A172 (cell line): ENCODE measurements at regions not wholly inside any gene's neighbourhood (a gene's known extent, or its start where the extent isn't known, plus 50 kb on each side); places are given as distances from the start of the nearest gene placed in this dataset.
"Not testable (repeated sequence)": the region's sequence is repeated elsewhere in the genome, so short reads cannot be mapped to it uniquely, and the experiment has no call there.

Experiments used
- DNase-seq: peaks from one replicate; pipeline ENCODE4 v3.0.0-alpha.2; 2015; ENCODE audit warnings: low spot score

- DNase-seq = no peak
These were observed 112.3 kb upstream of the CST7 start for GRCh38 chr20:24836661-24837299.

- DNase-seq = peak; percentile 71
These were observed 111.2 kb upstream of the CST7 start for GRCh38 chr20:24837781-24838450.

- DNase-seq = peak; percentile 41
These were observed 110.2 kb upstream of the CST7 start for GRCh38 chr20:24838546-24839535.

- no peak for DNase-seq
These were observed 108.9 kb upstream of the CST7 start for GRCh38 chr20:24840121-24840713.

GRCh38 chr20:24842274-24842917, 106.7 kb upstream of the CST7 start:
- DNase-seq = no peak

GRCh38 chr20:24842918-24843715, 106.0 kb upstream of the CST7 start:
- peak; percentile 22 for DNase-seq

- no peak for DNase-seq
These were observed 98.9 kb upstream of the CST7 start for GRCh38 chr20:24850176-24850575.

- DNase-seq = no peak
These were observed 97.6 kb upstream of the CST7 start for GRCh38 chr20:24851346-24852019.

GRCh38 chr20:24853916-24854315, 95.2 kb upstream of the CST7 start:
- no peak for DNase-seq

- no peak for DNase-seq
These were observed 93.2 kb upstream of the CST7 start for GRCh38 chr20:24855848-24856247.

- not testable (repeated sequence) for DNase-seq
These were observed 90.6 kb upstream of the CST7 start for GRCh38 chr20:24858500-24858899.

- no peak for DNase-seq
These were observed 89.5 kb upstream of the CST7 start for GRCh38 chr20:24859539-24859938.

GRCh38 chr20:24862186-24862585, 86.9 kb upstream of the CST7 start:
- DNase-seq = no peak

- no peak for DNase-seq
These were observed 86.5 kb upstream of the CST7 start for GRCh38 chr20:24862606-24863005.

- no peak for DNase-seq
These were observed 85.7 kb upstream of the CST7 start for GRCh38 chr20:24863356-24863755.

GRCh38 chr20:24866008-24866407, 83.1 kb upstream of the CST7 start:
- no peak for DNase-seq

GRCh38 chr20:24866742-24867141, 82.3 kb upstream of the CST7 start:
- DNase-seq = no peak

- DNase-seq = no peak
These were observed 81.5 kb upstream of the CST7 start for GRCh38 chr20:24867556-24867955.

- DNase-seq = no peak
These were observed 80.6 kb upstream of the CST7 start for GRCh38 chr20:24868396-24868927.

- DNase-seq = no peak
These were observed 80.1 kb upstream of the CST7 start for GRCh38 chr20:24868959-24869358.
